GM19035 (cell line): ENCODE measurements at regions not wholly inside any gene's neighbourhood (a gene's known extent, or its start where the extent isn't known, plus 50 kb on each side); places are given as distances from the start of the nearest gene placed in this dataset.

Experiments
- ATAC-seq: cut with Tn5 transposase; IDR thresholded peaks from one replicate; pipeline ENCODE4 v1.9.1; 2021; ENCODE audit not compliant: unreplicated experiment

GRCh38 chr9:80946496-80947170, 742.7 kb downstream of the TLE1 start:
- ATAC-seq: no peak

- ATAC-seq: no peak
Observed at GRCh38 chr9:80945436-80945835, 743.9 kb downstream of the TLE1 start.

- no peak for ATAC-seq
Observed at GRCh38 chr9:80937645-80938044, 751.7 kb downstream of the TLE1 start.

- no peak for ATAC-seq
Observed at GRCh38 chr9:80934095-80934494, 755.3 kb downstream of the TLE1 start.

GRCh38 chr9:80932947-80933780, 756.2 kb downstream of the TLE1 start:
- no peak for ATAC-seq

GRCh38 chr9:80932181-80932580, 757.2 kb downstream of the TLE1 start:
- ATAC-seq: no peak

GRCh38 chr9:80931163-80931562, 758.2 kb downstream of the TLE1 start:
- no peak for ATAC-seq

- ATAC-seq: no peak
Observed at GRCh38 chr9:80928697-80929096, 760.6 kb downstream of the TLE1 start.

GRCh38 chr9:80926611-80927010, 762.7 kb downstream of the TLE1 start:
- ATAC-seq: no peak

- ATAC-seq: no peak
Observed at GRCh38 chr9:80922544-80922943, 766.8 kb downstream of the TLE1 start.

GRCh38 chr9:80906728-80907127, 782.6 kb downstream of the TLE1 start:
- ATAC-seq: no peak

- no peak for ATAC-seq
Observed at GRCh38 chr9:80899208-80899607, 790.1 kb downstream of the TLE1 start.

GRCh38 chr9:80893190-80893589, 796.2 kb downstream of the TLE1 start:
- ATAC-seq: no peak

- no peak for ATAC-seq
Observed at GRCh38 chr9:80892703-80893102, 796.6 kb downstream of the TLE1 start.

- ATAC-seq: no peak
Observed at GRCh38 chr9:80890124-80890523, 799.2 kb downstream of the TLE1 start.

GRCh38 chr9:80885894-80886293, 803.5 kb downstream of the TLE1 start:
- no peak for ATAC-seq

GRCh38 chr9:80883826-80884579, 805.3 kb downstream of the TLE1 start:
- ATAC-seq: no peak

- no peak for ATAC-seq
Observed at GRCh38 chr9:80883426-80883825, 805.9 kb downstream of the TLE1 start.

- no peak for ATAC-seq
Observed at GRCh38 chr9:80881940-80882339, 807.4 kb downstream of the TLE1 start.

- no peak for ATAC-seq
Observed at GRCh38 chr9:80881320-80881719, 808.0 kb downstream of the TLE1 start.

GRCh38 chr9:80878556-80878955, 810.8 kb downstream of the TLE1 start:
- no peak for ATAC-seq

GRCh38 chr9:80875947-80876346, 813.4 kb downstream of the TLE1 start:
- no peak for ATAC-seq
